WI38 (cell line): ENCODE measurements at regions not wholly inside any gene's neighbourhood (a gene's known extent, or its start where the extent isn't known, plus 50 kb on each side); places are given as distances from the start of the nearest gene placed in this dataset.

Experiments
- H3K4me3 ChIP-seq: 2 replicates; pipeline ENCODE4 v1.5.1; 2011; ENCODE audit warnings: low read depth, mild to moderate bottlenecking, control low read depth, low read length
- TF ChIP-seq, protein P1 (sequence below): IDR thresholded peaks from 2 replicates; pipeline ENCODE4 v1.5.1; 2012; ENCODE audit warnings: low read depth, mild to moderate bottlenecking, control low read depth, low read length

GRCh38 chr6:84539122-84539856, 225.1 kb downstream of the TBX18 start:
- TF ChIP-seq, protein P1, sequence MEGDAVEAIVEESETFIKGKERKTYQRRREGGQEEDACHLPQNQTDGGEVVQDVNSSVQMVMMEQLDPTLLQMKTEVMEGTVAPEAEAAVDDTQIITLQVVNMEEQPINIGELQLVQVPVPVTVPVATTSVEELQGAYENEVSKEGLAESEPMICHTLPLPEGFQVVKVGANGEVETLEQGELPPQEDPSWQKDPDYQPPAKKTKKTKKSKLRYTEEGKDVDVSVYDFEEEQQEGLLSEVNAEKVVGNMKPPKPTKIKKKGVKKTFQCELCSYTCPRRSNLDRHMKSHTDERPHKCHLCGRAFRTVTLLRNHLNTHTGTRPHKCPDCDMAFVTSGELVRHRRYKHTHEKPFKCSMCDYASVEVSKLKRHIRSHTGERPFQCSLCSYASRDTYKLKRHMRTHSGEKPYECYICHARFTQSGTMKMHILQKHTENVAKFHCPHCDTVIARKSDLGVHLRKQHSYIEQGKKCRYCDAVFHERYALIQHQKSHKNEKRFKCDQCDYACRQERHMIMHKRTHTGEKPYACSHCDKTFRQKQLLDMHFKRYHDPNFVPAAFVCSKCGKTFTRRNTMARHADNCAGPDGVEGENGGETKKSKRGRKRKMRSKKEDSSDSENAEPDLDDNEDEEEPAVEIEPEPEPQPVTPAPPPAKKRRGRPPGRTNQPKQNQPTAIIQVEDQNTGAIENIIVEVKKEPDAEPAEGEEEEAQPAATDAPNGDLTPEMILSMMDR, result no peak
- no peak overlapping the region for H3K4me3 ChIP-seq

GRCh38 chr6:84536885-84537638, 227.3 kb downstream of the TBX18 start:
- TF ChIP-seq, protein P1, result no peak
- no peak overlapping the region for H3K4me3 ChIP-seq

DNA sequence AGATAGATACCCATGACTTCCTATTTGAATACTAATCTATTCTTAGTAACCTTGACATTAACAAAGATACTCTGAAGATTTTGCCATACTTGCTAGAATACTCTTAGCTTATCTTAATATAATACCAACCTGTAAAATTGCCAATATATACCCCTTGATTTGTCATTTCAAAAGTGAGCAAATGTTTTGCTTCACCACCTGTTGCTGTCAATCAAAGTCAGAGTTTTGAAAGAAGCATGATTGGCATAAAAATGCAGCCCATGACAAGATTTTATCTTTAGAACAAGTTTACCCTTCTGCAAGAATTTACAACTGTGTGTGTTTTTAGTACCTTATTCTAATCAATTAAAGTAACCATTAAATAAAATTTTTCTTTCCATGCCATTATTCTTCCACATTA, 236.2 kb downstream of the TBX18 start:
- TF ChIP-seq, protein P1, result no peak
- no peak overlapping the region for H3K4me3 ChIP-seq

GRCh38 chr6:84526631-84527030, 237.8 kb downstream of the TBX18 start:
- TF ChIP-seq, protein P1, result no peak
- no peak overlapping the region for H3K4me3 ChIP-seq

DNA sequence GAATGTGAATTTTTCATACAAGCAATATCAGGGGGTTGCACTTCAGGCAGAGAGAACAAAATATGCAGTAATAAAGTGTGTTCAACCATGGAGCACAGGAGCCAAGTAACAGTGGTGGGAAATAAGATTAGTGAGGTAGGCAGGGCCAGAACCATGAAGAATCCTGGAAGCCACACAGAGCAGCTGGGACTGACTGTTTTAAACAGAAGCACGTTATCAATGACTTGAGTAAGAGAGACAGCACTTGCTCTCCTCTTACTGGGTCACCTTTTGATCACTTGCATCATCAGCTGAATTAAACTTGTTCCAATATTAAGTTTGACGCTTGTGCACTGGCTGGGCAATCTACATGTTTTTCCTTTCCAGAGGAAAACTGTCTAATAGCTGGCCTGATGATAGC, 238.5 kb downstream of the TBX18 start:
- TF ChIP-seq, protein P1, result no peak

DNA sequence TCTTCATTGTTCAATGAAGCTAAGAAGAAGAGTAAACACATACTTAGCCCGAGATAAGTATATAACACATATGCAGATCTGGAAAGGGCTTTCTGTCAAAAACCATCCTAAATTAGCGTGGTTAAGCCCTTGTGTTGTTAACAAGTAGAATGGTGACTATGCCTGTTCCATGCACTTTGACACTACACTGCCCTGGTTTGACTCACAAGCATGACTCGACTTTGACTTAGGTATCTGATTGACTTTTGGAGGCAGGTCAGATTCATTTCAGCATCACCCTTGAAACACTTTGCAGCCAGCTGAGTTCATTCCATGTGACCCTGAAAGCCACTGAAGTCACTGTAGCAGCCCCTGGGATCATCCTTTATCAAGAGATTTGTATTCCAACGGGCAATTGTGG, 239.8 kb downstream of the TBX18 start:
- no peak overlapping the region for H3K4me3 ChIP-seq
- TF ChIP-seq, protein P1, result no peak

More for the DNA sequence above, 238.5 kb downstream of the TBX18 start:
- H3K4me3 ChIP-seq, result no peak overlapping the region

DNA sequence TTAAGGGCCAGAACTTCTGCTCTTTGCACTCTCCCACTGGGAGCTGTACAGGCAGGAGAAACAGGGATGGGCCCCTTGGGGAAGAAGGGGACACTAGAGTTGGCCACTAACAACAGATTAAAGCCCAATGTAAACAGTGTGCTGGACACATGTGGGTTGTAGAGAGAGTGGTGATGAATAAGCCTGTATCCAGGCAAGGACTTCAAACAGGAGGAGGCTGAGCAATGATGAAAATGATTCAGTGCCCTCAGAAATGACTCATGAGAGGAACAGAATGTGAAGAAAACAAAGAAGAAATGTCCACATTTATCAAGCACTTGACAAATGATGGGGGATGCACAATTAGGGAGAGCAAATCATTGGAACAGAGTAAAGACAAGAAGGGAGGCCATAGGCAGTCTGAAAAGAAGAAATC, 242.3 kb downstream of the TBX18 start:
- TF ChIP-seq, protein P1, result no peak
- H3K4me3 ChIP-seq, result no peak overlapping the region
